ENCODE measurements at regions not wholly inside any gene's neighbourhood (a gene's known extent, or its start where the extent isn't known, plus 50 kb on each side); places are given as distances from the start of the nearest gene placed in this dataset.

- no peak for DNase-seq
These were observed 274.9 kb upstream of the DCBLD2 start for GRCh38 chr3:99176169-99176964.

DNA sequence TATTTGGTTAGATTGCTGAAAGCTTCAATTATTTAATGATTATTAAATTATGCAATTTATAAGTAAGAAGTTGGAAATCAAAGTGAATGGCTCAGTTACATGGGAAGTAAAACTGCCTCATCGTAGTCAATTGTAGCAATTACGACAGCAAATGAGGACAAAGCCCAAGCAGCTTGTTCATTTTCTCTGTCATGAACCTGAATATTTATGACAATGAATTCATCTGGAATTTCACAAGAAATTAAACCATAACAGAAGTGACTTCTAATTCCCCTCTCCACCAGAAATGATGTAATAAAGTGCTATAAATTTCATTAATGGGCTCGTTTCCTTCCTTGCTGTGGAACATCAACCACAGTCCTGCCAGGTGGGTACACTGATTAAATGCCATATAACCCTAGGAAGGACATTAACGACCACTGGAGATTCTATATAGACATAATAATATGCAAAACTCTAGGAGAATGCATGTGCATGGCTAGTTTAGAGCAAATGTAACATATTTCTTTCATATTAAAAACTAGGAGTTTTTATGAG is 273.8 kb upstream of the DCBLD2 start:
- no peak for DNase-seq

DNA sequence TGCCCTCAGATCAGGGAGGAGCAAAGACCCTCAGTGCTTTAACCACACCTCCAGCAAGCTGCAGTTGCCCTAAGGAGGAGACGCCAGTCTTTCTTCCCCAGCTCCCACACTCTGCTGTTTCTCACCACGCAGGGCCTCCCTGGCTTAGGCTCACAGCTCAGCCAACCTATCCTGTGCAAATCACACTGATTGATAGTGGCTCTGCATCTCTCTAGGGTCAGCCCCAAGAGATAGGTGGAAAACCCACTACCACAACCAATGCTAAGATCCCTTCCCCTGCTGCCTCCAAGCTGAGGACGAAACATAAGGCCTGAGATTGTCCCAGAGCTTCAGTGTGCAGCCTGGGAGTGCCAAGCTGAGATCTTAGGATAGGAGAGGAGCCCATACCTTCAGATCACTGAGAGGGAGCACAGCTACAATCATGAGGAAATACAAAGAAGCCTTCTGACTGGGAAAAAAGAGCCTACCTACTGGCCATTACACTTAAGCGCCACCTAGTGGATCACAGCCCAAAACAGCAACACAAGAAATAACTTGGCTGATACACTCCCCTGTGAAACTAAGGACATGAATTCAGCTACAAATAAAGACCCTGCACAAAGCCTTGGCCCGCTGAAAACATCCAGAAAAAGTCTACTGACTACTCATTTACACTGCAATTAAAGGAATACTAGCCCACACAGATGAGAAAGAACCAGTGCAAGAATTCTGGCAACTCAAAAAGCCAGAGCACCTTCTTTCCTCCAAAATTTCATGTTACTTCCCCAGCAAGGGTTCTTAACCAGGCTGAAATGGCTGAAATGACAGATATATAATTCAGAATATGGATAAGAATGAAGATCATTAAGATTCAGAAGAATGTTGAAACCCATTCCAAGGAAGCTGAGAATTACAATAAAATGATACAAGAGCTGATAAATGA is 271.5 kb upstream of the DCBLD2 start:
- DNase-seq, result no peak

DNA sequence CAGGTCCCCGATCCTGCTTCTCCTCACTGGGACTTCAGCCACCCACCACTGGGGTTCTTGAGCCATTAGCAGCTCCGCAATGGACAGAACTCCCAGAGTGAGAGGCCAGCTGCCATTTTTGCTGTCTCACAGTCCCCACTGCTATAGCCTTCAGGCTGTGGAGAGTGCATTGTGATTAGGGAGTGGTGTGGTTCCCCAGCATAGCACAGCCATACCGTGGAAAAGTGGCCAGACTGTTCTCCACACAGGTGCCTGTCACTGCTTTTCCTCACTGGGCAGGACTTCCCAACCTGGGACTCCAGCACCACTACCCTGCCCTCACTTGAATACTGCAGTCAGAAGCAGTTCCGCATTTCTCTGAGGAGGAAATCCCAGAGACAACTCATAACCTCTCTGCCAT is 270.3 kb upstream of the DCBLD2 start:
- DNase-seq, result no peak

GRCh38 chr3:99170867-99171517 is 269.5 kb upstream of the DCBLD2 start:
- no peak for DNase-seq

DNA sequence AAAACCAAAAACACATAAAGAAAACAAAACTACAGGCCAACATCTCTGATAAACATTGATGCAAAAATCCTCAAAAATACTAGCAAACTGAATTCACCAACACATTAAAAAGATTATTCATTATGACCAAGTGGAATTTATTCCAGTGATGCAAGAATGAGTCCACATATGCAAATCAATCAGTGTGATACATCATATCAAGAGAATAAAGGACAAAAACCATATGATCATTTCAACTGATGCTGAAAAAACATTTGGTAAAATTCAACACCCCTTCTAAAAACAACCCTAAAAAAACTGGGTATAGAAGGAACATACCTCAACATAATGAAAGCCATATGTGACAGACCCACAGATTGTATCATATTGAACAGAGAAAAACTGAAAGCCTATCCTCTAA is 265.6 kb upstream of the DCBLD2 start:
- DNase-seq, result no peak

- DNase-seq, result no peak
These were observed 261.8 kb upstream of the DCBLD2 start for GRCh38 chr3:99163314-99163713.

- DNase-seq, result no peak
These were observed 257.8 kb upstream of the DCBLD2 start for GRCh38 chr3:99159220-99159762.

DNA sequence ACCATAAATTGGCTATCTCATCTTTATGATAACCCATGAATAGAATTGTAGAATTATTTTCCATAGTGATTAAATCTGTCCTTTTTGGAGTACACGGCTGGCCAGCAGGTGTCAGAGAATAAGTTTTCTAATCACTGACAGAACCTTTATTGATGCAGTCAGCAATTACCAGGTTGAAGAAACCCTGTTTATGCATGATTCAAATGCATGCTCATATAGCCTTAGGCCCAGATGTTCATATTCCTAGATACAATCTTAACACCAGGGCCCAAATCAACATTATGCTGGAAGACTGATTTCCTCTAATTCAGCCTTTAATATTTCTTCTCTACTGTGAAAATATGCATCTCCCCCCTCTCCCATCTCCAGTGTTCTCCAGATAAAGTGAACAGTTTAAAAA is 243.5 kb upstream of the DCBLD2 start:
- DNase-seq, result no peak

GRCh38 chr3:99143493-99143892 is 242.0 kb upstream of the DCBLD2 start:
- no peak for DNase-seq

DNA sequence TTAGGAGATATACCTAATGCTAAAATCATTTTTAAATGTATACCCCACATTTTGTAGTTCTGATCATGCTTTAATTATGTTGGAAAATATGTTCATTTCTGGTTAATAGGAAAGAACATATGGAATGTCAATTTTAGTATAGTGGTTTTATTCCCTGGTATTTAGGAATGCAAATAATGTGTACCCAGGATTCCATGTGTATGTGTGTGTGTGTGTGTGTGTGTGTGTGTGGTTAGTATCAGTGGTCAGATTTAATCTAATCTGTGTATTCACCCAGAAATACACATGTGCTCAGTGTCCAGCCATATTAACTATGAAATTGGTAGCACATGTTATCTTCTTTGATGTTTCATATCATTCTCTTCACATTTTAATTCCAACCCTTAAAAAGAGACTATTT is 233.5 kb upstream of the DCBLD2 start:
- DNase-seq, result no peak

DNA sequence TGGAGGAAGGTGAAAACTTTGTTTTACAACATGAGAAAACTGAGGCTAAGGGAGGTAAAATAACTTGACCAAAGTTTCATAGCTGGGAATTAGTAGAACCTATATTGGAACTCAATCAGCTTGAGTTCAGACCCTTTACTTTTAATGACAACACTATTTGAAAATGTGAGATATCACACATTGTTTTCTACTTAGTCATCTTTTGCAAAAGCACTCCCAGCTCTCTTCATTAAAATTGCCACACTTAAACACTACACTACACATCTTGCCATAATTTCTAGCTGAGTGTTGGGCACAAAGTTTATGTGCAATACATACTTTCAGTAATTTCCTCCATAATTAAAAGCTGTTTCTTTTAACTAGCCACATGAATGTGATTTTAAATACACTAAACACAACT is 230.4 kb upstream of the DCBLD2 start:
- no peak for DNase-seq

GRCh38 chr3:99128725-99129505 is 227.4 kb upstream of the DCBLD2 start:
- no peak for DNase-seq

GRCh38 chr3:99128235-99128634 is 226.7 kb upstream of the DCBLD2 start:
- no peak for DNase-seq

- no peak for DNase-seq
These were observed 224.8 kb upstream of the DCBLD2 start for GRCh38 chr3:99126316-99126715.

- no peak for DNase-seq
These were observed 217.9 kb upstream of the DCBLD2 start for GRCh38 chr3:99119385-99119784.

DNA sequence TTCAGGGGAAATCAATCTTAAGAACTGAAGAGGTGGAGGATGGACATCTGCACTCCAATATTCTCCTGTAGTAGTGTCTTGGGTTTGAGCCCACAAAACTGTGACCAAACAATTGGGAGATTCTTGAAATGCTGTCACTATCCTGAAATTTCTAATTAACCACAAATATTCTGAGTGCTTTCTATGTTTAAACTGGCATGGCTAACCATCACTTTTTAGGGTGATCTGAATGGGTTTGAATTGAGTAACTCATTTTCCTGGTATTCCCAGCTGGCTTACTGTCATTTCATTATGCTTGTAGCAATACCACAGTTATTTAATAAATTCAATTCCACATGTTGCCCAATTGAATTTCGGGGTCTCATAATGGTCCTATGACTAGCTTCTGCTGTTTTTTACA is 216.9 kb upstream of the DCBLD2 start:
- no peak for DNase-seq

DNA sequence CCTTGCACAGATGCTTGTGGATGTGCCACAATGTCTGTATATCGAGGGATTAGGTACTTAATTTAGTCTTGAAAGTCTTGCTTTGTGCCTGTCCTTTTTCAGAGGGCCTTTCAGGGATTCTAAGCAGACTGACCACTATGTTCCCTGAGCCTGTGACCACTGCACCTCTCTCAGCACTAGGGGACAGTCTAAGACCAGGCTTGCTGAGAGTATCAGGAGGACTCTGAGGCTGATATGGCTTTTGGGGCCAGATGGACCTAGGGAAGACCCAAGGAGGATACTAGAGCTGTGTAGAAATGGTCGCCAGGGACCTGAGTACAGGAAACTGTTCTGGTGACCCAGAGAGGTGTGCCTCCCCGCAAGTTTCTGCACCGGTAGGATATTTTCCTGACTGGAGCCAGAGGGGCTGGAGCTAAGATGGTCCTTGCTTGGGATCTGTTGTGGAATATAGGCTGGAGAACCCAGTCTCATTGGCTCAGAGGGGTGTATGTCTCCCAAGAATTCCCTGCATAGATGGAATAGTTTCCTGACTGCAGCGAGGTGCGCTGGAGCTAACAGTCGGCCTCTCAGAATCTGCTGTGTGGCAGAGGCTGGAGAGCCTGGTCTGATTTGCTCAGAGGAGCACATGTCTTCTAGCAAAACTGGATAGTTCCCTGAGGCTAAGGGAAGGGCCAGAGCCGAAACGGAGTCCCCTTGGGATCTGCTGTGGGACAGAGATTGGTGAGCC is 213.2 kb upstream of the DCBLD2 start:
- no peak for DNase-seq

GRCh38 chr3:99111235-99111634 is 209.7 kb upstream of the DCBLD2 start:
- no peak for DNase-seq

DNA sequence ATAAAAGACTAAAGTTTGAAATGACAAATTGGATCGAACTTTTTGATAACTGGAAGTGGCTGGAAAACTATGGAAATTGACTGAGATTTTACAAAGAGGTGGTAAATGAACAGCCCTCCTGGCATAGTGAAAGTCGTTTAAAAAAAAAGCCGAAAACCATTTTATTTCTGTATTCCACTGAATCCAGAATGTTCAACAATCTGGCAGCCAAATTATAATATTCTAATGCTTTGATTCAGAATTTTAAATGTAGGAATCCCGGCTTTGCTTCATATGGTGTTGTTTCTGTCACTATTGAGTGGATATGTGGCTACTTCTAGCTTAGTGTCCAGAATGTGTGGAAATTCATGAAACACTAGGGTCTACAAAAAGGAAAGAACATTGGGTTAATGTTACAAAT is 208.9 kb upstream of the DCBLD2 start:
- no peak for DNase-seq

DNA sequence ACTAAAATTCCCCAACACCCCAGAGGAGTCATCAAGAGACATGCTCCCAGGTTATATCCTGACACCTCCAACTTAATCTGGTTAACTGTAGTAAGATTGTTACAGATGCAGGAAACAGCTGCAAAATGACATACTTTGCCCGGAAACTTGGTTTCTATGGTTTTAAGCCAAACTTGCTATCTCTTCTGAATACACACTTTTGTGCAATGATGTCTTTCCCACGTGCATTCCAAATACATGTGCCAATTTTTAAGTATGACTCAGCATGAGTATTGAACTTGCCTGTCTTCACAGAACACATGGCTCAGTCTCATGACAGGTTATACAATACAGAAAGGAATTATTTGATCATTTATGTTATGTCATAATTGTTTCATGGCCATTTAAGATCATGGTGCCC is 207.0 kb upstream of the DCBLD2 start:
- peak; percentile 56 for DNase-seq

GRCh38 chr3:99094606-99095005 is 193.1 kb upstream of the DCBLD2 start:
- DNase-seq, result no peak
